Left ventricle myocardium superior (tissue), 1 donor: ENCODE measurements at regions not wholly inside any gene's neighbourhood (a gene's known extent, or its start where the extent isn't known, plus 50 kb on each side); places are given as distances from the start of the nearest gene placed in this dataset.

Source experiments
- ATAC-seq: fragments of 200-7000 bp; cut with Tn5 transposase; one replicate; pipeline ENCODE4 v1.9.1; 2020; ENCODE audit warnings: mild to moderate bottlenecking, moderate library complexity
- DNase-seq: peaks from one replicate; pipeline ENCODE4 v3.0.0-alpha.2; 2020
- intact Hi-C: fragments of 100-400 bp; cut with micrococcal nuclease; formaldehyde crosslinking; loops from one replicate; pipeline ENCODE4 v1.11.0; 2022
- donor health status: DM: no; HTN: yes; CAD: no; lungs with severe emphysema.

DNA sequence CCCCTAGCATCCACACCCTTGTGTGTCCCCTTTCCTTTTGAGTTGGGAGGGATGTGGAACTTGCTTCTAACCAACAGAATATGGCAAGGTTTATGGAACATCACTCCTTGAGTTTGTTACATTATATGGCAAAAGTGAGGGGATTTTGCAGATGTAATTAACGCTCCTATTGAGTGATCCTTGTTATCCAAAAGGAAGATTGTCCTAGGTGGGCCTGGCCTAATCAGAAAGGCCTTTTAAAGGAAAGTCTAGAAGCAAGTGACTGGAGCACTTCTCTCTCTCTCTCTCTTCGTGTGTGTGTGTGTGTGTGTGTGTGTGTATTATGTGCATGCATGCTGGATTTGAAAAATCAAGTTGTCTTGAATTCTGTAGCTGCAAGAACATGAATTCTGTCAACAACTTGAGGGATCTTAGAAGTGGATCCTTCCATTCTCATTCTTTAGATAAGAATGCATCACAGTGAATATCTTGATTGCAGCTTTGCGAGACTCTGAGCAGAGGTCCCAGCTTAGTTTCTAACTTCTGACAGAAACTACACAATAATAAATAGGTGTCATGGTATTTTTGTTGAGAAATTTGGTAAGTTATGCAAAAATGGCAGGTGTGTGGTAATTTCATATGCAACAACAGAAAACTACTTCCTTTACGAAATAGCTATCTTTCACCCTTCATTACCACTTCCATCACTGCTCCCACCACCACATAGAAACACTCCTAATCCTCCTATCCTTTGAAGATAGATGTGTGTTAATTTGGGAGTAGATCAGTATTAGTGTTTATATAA is 360.9 kb upstream of the CBLB start:
- no peak for ATAC-seq
- DNase-seq = no peak
- intact Hi-C loops = no loop called here

DNA sequence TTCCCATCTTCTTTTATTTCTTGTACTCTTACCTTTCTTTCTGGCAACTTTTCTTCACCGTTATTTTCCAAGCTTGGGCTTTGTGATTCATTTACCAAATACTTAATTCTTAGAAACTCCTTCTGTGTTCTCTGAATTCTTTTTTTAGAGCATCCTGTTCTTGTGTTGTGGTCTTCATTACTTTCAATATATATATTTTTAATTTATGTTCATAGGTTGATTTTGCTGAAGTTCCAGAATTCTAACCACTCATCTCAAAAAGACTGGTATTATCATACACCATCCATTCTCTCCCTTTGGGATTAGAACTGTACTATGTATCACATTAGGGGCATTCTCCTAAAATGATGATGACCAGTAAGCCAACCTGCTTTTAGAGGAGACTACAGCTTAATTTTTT is 362.3 kb upstream of the CBLB start:
- DNase-seq (no peak), ATAC-seq (no peak)
- intact Hi-C loops = no loop called here

DNA sequence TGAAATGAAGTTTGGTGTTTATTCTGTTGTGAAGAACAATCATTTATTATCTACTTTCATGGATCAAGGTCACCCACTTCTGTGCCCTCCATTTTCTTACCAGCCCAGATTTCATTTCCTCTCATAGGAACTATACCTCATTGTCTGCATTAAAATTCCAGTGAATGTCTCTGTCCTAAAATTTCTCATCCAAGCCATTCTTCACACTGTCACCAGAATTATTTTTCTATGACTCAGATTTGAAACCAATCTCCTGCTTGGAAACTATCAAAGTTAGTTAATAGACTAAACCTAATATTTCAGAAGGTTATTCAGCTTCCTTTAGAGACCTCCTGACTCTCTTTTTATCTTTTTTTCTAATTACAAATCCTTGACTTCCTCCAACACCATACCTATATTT is 364.1 kb upstream of the CBLB start:
- ATAC-seq (no peak), DNase-seq (no peak)
- intact Hi-C loops = no loop called here

DNA sequence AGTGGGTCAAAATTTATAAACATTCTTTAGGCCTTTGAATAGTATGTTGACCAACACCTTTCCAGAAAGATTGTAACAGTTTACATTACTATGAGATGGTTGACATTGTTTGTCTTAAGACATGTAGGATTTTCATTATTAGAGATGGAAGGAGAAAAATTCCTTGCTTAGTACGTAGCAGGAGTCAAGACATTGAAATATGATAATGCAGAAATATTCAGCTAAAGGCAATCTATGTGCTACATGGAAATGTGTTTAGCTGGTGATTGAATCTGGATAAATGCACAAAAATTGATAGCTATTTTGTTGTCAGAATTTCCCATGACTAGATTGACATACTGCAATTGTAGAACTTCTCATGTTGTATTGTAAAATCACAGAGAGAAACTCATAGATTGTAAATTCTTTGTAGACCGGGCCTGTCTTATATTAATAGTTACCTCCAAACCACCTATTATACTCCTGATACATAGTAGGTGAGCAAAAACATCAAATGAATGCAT is 370.4 kb upstream of the CBLB start:
- no peak for DNase-seq
- intact Hi-C loops = no loop called here
- no peak for ATAC-seq

DNA sequence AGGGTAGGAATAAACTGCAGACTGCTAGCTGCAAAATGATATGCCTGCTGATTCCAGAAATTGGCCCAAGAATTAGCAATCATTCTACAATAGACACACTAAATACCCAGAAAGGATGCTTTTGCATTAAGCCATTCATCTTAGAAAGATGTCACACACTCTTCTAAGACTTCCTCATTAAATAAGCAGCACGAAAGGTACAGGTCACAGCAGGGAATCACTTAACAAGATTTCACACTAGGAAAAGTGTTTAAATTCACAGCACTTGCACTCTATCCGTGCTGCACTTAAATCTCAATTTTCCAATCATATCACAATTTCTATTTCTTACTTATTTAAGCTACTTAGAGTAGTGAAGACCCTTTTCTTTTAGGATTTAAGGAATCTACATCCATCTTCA is 372.8 kb upstream of the CBLB start:
- intact Hi-C loops = no loop called here
- DNase-seq = no peak
- no peak for ATAC-seq

DNA sequence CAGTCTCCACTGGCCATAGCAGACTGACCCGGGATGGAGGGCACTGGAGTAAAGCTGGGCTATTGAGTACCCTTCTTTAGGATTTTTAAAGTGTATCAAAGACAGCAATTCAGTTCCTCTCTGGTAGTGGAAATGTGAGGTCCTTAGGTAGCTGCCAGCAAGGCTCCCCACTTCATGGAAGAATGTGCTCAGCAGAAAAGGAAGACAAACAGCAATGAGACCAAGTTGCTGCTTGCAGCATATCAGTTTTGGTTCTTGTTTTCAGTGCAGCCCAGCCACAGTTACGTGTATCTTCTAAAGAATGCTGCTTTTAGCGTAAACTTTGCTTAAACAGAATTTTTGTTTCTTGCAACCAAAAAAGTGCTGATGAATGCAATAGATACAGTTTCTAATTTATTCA is 374.0 kb upstream of the CBLB start:
- intact Hi-C loops = no loop called here
- no peak for DNase-seq

DNA sequence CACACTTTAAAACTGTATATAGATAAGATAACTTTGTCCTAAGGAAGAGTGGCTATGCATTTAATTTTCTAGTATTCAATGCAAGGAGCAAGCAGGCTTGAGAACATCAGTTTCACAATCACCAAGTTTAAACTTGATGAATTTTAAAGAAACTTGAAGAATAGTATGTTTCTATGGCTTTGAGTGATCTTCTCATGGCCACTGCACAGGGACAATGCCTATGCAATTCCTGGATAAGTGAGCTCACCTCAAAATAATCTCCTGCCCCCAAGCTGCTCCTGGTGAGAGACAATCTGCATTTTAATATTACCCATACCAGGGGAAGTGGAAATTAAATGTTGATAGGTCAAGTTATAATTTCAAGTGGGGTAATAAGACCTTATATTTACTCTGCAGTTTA is 376.6 kb upstream of the CBLB start:
- ATAC-seq (no peak), DNase-seq (no peak)
- intact Hi-C loops = no loop called here

More for the DNA sequence above, 374.0 kb upstream of the CBLB start:
- no peak for ATAC-seq

DNA sequence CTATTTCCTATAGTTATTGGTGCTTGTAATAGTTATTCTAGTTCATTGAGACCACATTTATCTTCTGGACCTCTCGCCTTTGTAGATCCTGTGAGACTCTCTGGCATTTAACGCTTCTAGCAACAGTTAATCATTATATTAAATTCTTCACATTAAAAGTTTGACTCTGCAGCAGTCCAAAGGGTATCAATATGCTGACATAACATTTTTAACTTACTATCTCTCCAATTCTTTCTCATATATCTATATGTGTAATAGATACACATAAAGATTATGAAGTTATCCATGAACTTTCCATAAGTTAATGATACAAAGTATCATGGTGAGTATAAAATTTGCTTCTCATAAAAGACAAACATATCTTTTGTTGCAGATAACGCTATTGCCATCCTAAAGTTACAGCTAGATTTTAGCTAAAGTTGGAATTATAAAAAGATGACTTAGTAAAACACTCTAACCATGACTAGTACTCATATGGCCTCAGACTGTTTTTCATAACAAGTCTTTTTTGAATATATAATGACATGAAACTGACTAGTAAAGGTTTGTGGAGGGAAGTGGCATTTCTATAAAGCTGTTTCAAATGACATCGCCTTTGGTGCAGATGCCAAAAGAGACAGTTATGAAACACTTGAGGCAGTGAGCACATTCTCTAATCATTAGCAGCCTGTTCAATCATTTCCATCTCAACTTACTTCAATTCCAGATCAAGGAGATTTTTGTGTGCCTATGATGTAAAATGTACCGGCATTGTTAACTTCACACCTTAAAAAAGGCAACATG is 379.3 kb upstream of the CBLB start:
- intact Hi-C loops = no loop called here
- no peak for DNase-seq
- no peak for ATAC-seq

DNA sequence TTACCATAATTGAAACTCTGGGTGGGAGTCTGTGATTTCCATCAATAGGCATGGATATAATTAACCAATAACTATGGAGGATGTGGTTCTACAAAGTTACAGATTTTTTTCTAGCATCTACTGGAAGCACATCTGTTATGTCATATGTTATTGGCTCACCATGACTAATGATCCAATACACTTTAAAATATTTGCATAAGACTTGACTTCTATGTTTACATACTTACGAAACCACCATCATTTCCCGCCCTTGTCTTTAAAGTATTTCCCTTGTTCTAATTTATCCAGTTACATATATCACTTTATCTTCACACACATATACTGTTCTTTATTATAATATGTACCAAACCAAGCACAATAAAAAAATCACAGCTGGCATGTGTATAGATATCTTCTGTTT is 380.3 kb upstream of the CBLB start:
- no peak for ATAC-seq
- DNase-seq = no peak
- intact Hi-C loops = no loop called here

DNA sequence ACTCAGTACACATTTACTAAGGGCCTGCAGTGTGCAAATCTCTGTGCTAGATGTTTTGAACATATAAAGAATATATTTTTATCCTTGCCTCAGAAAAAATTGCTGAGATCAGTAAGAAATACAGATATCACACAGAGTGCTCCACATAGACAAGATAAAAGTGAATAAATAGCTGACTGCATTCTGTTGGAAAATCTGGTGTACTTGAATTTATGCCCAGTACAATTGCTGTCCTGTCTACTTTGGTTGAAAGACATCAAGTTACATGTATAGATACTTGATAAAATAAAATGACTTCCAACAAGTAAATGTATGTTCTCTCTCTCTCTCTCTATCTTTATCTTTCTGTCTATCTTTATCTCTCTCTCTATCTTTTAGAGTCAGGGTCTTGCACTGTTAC is 381.2 kb upstream of the CBLB start:
- ATAC-seq (no peak), DNase-seq (no peak)
- intact Hi-C loops = no loop called here

DNA sequence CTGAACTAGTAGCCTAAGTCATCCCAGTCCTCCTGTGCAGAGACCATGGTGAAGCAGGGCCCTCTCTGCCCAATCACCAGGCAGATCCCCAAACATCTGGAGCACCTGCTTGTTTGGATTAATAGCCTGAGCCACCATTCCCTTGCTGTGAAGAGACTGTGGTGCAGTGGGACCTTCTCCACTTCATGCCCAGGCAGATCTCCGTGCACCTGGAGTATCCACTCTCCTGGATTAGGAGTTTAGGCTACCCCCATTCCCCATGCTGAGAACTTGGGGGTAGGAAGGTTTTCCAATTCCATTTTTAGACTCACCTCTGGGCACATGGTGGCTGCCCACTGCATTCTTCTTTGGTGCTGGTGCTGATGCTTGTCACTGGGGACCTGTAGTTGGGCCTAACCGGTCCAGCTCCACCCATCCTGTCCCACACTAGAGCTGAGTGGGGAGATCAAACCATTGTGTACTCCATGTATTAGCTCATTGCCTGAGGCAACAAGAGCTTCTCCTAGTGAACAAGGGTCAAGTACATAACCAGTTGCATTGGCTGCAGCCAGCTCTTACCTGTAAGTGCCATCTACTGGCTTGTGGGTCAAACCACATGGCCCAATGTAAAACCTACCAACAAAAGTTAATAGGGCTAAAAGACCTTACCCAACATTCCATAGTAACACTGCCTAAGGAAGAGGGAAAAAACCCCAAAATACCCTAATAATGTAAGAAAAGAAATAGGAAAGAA is 382.5 kb upstream of the CBLB start:
- DNase-seq (no peak), ATAC-seq (no peak)
- intact Hi-C loops = no loop called here

DNA sequence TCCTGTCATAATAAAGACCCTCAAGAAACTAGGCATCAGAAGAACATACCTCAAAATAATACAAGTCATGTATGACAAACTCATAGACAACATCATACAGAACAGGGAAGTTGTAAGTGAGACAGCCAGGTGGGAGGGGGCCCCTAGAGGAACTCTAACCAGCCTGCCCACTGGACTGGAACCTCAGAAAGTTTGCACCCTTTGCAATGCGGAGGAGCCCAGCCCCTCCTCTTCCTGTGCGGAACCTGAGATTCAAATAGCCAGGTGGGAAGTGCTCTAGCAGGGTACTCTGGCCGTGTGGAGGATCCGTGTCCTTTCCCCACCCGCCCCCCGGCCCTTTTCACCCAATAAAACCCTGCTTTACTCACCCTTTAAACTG is 387.0 kb upstream of the CBLB start:
- ATAC-seq = no peak
- DNase-seq = no peak
- intact Hi-C loops = no loop called here

DNA sequence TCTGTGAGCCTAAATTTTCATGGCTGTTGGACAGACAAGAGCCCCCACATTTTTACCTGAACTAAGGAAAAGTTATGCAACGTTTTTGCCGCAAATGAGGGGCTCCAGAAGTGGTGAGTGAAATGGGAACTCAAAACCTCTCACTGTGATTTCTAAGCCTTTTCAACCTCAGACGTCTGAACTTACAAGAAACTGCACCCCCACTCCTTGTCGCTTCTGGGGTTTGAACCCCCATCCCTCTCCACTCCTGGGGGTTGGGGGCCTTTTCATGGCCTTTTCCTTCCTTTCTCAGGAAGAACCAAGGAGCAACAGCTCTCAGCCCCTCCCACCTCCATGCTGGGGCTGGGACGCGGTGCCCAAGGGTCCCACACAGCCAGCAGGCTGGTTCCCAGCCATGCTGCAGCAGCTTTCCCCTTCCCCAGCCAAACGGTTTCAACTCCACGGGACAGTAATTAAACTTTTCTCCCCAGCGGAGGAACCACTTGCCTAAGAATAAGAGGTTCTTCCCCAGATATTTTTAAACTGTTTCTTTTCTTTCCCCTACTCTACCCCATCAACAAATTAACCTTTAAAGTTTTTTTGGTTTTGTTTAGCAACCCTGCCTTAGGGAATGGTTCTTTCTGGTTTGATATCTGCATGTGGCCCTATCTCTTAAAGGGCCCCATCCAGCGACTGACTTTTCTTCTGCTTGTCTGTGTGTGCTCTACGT is 387.6 kb upstream of the CBLB start:
- ATAC-seq (no peak), DNase-seq (no peak)
- intact Hi-C loops = no loop called here

DNA sequence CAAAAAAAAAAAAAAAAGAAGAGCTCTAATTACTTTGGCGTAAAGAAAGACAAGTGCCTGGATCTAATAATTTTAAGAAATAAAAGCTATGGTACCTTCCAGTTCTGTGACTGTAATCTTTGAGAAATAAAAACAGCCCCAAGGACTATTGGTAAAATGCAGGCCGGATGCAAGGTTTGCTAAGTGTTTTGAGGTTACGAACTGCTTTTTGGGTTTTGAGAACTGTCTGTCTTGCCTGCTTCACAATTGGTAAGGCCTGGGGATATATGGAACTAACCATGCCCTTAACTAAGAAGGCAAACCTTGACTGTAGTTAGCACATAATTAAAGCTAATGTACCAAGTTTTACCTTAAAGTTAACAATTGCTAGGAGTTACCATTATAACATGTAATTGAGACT is 388.4 kb upstream of the CBLB start:
- DNase-seq = no peak
- no peak for ATAC-seq
- intact Hi-C loops = no loop called here

DNA sequence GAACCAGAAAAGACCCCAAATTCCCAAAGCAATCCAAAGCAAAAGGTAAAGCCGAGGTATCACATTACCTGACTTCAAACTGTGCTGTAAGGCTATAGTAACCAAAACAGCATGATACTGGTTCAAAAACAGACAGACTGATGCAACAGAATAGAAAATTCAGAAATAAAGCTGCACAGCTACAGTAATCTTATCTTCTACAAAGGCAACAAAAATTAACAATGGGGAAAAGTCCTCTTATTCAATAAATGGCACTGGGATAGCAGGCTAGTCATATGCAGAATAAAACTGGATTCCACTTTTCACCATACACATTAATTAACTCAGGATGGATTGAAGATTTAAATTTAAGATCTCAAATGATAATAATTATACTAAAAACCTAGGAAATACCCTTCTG is 392.6 kb upstream of the CBLB start:
- intact Hi-C loops = no loop called here
- ATAC-seq (no peak), DNase-seq (no peak)

DNA sequence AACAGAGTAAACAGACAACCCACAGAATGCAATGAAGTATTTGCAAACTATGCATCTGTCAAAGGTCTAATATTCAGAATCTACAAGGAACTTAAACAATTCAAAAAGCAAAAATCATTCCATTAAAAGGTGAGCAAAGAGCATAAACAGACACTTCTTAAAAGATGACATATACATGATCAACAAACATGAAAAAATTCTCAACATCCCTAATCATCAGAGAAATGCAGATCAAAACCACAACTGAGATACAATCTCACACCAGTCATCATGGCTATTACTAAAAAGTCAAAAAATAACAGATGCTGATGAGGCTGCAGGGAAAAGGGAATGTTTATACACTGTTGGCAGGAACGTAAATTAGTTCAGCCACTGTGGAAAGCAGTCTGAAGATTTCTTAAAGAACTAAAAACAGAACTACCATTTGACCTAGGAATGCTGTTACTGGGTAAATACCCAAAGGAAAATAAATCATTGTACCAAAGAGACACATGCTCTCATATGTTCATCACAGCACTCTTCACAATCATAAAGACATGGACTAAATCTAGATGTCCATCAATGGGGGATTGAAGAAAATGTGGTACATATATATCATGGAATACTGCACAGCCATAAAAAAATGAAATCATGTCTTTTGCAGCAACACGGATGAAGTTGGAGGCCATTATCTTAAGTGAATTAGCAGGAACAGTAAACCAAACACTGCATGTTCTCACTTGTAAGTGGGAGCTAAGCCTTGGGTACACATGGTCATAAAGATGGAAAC is 393.3 kb upstream of the CBLB start:
- no peak for DNase-seq
- intact Hi-C loops = no loop called here
- no peak for ATAC-seq

DNA sequence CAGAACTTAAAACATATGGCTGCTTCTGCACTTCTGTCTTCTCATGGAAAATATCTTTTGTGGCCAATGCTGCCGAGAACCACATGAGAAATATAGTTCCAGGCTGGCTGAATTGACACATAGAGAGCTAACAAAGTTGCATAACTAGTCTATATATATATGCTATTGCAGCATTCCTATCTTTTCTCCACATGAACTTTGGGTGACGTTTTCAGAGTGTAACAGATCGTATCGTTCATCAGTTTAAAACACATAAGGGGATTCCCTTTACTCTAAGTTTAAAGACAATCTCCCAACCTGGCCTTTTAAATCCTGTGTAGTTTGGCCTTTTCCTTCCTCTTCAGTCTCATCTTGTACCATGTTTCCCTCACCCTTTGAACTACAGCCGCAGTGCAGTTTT is 394.2 kb upstream of the CBLB start:
- DNase-seq = no peak
- intact Hi-C loops = no loop called here
- ATAC-seq = no peak

DNA sequence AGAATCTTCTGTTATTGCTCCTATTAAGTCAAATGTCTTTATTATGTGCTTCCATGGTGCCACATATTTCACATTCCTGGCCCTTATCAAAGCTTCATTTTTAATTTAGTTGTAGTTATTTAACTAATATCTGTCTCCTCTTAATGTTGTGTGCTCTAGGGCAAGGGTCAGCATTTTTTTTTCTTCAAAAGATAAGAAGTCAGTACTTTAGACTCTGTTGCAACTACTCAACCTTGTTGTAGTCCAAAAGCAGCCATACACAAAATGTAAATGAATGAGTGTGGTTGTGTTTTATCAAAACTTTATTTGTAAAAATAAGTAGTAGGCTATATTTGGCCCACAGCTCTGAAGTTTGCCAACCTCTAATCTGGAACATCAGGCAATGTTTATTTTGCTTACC is 394.7 kb upstream of the CBLB start:
- intact Hi-C loops = no loop called here
- DNase-seq (no peak), ATAC-seq (no peak)

DNA sequence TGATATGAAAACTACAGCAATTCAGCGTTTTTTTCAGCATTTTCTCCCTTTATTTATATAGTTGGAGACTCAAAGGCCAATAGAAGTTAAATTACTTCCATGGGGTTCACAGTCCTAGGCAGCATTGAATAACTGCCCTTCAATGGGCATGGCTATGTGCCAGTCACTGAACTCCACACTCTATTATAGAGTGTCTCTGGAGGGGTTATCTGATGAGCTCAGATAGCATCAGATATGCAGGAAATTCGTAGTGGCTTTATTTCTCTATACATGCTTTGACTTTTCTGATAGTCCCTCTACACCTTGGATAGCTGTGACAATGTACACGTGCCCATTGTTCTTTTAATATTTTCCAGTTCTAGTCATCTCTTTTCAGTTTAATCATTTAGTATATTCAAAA is 396.9 kb upstream of the CBLB start:
- intact Hi-C loops = no loop called here
- no peak for ATAC-seq
- no peak for DNase-seq
